ENCODE measurements at regions not wholly inside any gene's neighbourhood (a gene's known extent, or its start where the extent isn't known, plus 50 kb on each side); places are given as distances from the start of the nearest gene placed in this dataset.

DNA sequence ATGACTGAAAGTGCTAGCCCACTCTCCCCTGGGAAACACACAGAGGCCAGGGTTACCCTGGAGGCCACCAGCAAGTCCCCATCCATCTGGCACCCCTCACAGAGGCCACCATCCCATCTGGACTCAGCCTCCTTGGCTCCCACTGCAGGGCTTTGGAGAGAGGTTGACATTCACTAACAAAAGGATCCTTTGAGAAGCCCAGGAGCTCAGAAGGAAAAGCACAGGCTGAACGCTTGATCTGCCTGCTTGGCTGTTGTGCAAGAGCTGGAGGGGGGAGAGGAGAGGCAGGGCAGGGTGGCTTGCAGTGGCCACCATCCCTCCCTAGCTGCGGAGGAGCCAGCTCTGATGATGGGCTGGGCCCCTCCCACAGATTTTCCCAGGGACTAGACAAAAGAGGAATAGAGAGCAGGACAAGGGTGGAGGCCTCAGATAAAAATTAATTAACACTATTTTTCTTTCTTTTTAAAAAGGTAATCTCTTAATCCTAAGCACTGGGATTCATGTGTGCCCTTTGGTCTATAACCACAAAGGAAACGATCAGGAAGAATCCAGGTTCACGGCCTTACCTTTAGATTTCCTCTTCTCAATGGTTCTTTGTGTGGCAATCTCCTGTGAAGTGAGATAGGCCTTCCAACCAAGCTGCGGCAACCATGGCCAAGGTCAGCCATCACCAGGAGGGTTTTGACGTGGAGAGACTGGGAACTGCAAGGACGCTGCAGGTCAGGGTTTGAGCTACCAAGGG is 154.7 kb downstream of the BARX2 start:
- intact Hi-C loops (cut with micrococcal nuclease; ENCODE audit: unreplicated experiment) (no loop called here), in situ Hi-C loops (cut with MboI) (no loop called here)
- ChIA-PET POLR2A (no interaction called here), RAD21 (ENCODE audit: unreplicated experiment) (no interaction called here), SMC1A (ENCODE audit: uncharacterized antibody, unreplicated experiment) (no interaction called here), CTCF (no interaction called here)
- Histone ChIP-seq H3K36me3 (ENCODE audit: control insufficient read depth in 2 of 2, insufficient read depth in 2 of 2, low read length in 1 of 2) (no peaks in the 10 kb centered on the region), H3K4me3 (no peak overlapping the region), H3K79me2 (ENCODE audit: control insufficient read depth, insufficient read depth, low read length) (no peaks in the 10 kb centered on the region), H2AFZ (ENCODE audit: control insufficient read depth, low read depth, low read length) (no peak overlapping the region), H3K27me3 (replicated peaks in 1 of 2; ENCODE audit: control insufficient read depth in 2 of 2, insufficient read depth in 2 of 2, low read length in 1 of 2) (no peaks in the 10 kb centered on the region; a peak in 1 of 4 replicates), H3K9ac (ENCODE audit: control insufficient read depth, insufficient read depth, low read length) (no peak overlapping the region), H3K27ac (ENCODE audit: control insufficient read depth, insufficient read depth) (no peak overlapping the region), H3K4me2 (ENCODE audit: control insufficient read depth, insufficient read depth) (no peak overlapping the region), H3K9me3 (replicated peaks; ENCODE audit: control insufficient read depth, insufficient read depth, low read length) (no peaks in the 10 kb centered on the region), H4K20me1 (ENCODE audit: control insufficient read depth, insufficient read depth) (no peaks in the 10 kb centered on the region), H3K4me1 (ENCODE audit: control insufficient read depth, insufficient read depth, low read length) (no peaks in the 10 kb centered on the region)
- 14% methylated on average over 7 of the region's 7 CpGs for WGBS (ENCODE audit: insufficient coverage, insufficient replicate concordance, low lambda C conversion rate, missing lambda C conversion rate)
- no peak for TF ChIP-seq CBX3 (IDR thresholded peaks at IDR 0.05; ENCODE audit: borderline replicate concordance, low read depth)
- TF ChIP-seq NRF1 (conservative IDR thresholded peaks at IDR 0.05; ENCODE audit: low read depth, low read length): no peak
- no peak for TF ChIP-seq SIN3A (IDR thresholded peaks at IDR 0.05; ENCODE audit: low read depth, low read length)
- no peak for TF ChIP-seq IKZF2 (IDR thresholded peaks at IDR 0.05)
- no peak for TF ChIP-seq ZNF274 (IDR thresholded peaks at IDR 0.05; ENCODE audit: insufficient read depth, insufficient read length)
- TF ChIP-seq CHD2 (IDR thresholded peaks at IDR 0.05; ENCODE audit: borderline replicate concordance, low read depth, low read length): no peak
- TF ChIP-seq STAT1 (conservative IDR thresholded peaks at IDR 0.05): no peak
- no peak for TF ChIP-seq ZNF24 (IDR thresholded peaks at IDR 0.05)
- TF ChIP-seq, protein P1, sequence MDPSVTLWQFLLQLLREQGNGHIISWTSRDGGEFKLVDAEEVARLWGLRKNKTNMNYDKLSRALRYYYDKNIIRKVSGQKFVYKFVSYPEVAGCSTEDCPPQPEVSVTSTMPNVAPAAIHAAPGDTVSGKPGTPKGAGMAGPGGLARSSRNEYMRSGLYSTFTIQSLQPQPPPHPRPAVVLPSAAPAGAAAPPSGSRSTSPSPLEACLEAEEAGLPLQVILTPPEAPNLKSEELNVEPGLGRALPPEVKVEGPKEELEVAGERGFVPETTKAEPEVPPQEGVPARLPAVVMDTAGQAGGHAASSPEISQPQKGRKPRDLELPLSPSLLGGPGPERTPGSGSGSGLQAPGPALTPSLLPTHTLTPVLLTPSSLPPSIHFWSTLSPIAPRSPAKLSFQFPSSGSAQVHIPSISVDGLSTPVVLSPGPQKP (IDR thresholded peaks at IDR 0.05; ENCODE audit: low read depth, low read length): no peak
- TF ChIP-seq CREB1 (IDR thresholded peaks at IDR 0.05; ENCODE audit: low read depth): no peak
- TF ChIP-seq POLR2AphosphoS2 (IDR thresholded peaks at IDR 0.05; ENCODE audit: low read depth, low read length): no peak
- TF ChIP-seq SREBF2 (IDR thresholded peaks at IDR 0.05; ENCODE audit: low read length): no peak
- FAIRE-seq (no peak), DNase-seq (ENCODE audit: low read depth, low spot score) (no peak), ATAC-seq (no peak)
- no TSS peak for BruUV-seq (replicated peaks)
